Duodenal mucosa (tissue), 2 donors: ENCODE measurements at regions not wholly inside any gene's neighbourhood (a gene's known extent, or its start where the extent isn't known, plus 50 kb on each side); places are given as distances from the start of the nearest gene placed in this dataset.

Experiments
- H3K27ac ChIP-seq: one replicate; pipeline ENCODE4 v1.7.0; 2013; ENCODE audit warnings: low read depth, low read length
- H3K27me3 ChIP-seq, 2 donors: one replicate each; pipeline ENCODE4 v1.7.0; 2013; ENCODE audit warnings: low read length in 2 of 2, control low read depth in 1 of 2; ENCODE audit not compliant: insufficient read depth in 2 of 2, control insufficient read depth in 1 of 2
- H3K36me3 ChIP-seq, 2 donors: one replicate each; pipeline ENCODE4 v1.7.0; 2013; ENCODE audit warnings: low read length in 2 of 2, control low read depth in 1 of 2; ENCODE audit not compliant: insufficient read depth in 2 of 2, control insufficient read depth in 1 of 2
- H3K4me1 ChIP-seq, 2 donors: one replicate each; pipeline ENCODE4 v1.7.0; 2013; ENCODE audit warnings: low read length in 2 of 2, control low read depth in 1 of 2; ENCODE audit not compliant: insufficient read depth in 2 of 2, control insufficient read depth in 1 of 2
- H3K4me3 ChIP-seq, 2 donors: one replicate each; pipeline ENCODE4 v1.7.0; 2013; ENCODE audit warnings: low read length in 2 of 2, low read depth in 1 of 2
- H3K9ac ChIP-seq, 2 donors: one replicate each; pipeline ENCODE4 v1.7.0; 2013; ENCODE audit warnings: low read length in 2 of 2, low read depth in 1 of 2
- H3K9me3 ChIP-seq, 2 donors: one replicate each; pipeline ENCODE4 v1.7.0; 2013; ENCODE audit warnings: low read length in 2 of 2, control low read depth in 1 of 2; ENCODE audit not compliant: control insufficient read depth in 1 of 2

DNA sequence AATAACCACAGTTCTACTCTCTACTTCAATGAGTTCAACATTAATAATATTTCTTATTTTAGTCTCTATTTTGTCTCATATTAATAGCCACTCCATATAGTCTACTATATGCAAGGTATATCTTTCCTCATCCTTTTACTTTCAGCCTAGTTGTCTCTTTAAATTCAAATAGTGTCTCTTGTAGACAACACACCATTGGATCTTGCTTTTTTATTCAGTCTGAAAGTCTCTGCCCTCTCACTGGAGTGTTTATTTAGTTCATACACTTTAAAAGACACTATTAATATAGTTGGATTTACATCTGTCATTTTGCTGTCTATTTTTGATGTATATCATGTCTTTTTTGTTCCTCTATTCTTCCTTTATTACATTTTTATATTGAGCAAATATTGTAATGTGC lies 103.5 kb downstream of the RFPL4B start:
- Histone ChIP-seq H3K27ac (no peak overlapping the region), H3K9ac (no peak overlapping the region), H3K36me3 (no peaks in the 10 kb centered on the region), H3K4me3 (no peak overlapping the region), H3K9me3 (no peaks in the 10 kb centered on the region), H3K27me3 (no peaks in the 10 kb centered on the region), H3K4me1 (no peaks in the 10 kb centered on the region)

- Histone ChIP-seq H3K9me3 (no peaks in the 10 kb centered on the region), H3K27ac (no peak overlapping the region), H3K9ac (no peak overlapping the region), H3K36me3 (no peaks in the 10 kb centered on the region), H3K4me3 (no peak overlapping the region), H3K27me3 (no peaks in the 10 kb centered on the region), H3K4me1 (no peaks in the 10 kb centered on the region)
Observed at GRCh38 chr6:112457886-112458285, 110.8 kb downstream of the RFPL4B start.

DNA sequence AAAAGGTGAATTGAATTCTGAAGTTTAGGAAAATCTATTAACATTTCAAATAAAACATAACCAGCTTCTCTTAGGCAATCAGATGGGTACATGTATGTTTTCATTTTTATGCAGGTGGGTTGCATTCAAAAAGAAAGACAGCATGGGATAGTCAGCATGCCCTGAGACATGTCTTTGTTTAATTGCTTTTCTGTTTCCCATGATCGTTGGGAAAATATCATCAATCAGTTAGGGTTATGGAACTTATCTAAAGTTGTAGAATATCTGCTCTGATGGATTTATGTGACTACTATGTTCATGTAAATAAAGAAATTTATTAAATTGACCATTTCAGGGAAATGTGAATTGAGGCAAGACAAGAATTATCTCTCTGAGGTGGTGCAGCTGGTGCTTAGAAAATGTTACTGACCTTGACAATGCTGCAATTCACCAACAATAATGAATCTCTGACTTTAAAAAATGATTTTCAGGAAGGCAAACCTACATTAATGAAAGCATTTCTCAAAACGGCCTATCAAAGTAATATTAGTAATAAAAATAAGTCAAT lies 112.7 kb downstream of the RFPL4B start:
- Histone ChIP-seq H3K9me3 (no peaks in the 10 kb centered on the region), H3K4me3 (no peak overlapping the region), H3K27me3 (no peaks in the 10 kb centered on the region), H3K9ac (no peak overlapping the region), H3K36me3 (no peaks in the 10 kb centered on the region), H3K27ac (no peak overlapping the region), H3K4me1 (no peaks in the 10 kb centered on the region)

- H3K9me3 ChIP-seq, result no peaks in the 10 kb centered on the region
- H3K4me3 ChIP-seq, result no peak overlapping the region
- H3K27ac ChIP-seq, result no peak overlapping the region
- no peak overlapping the region for H3K9ac ChIP-seq
- no peaks in the 10 kb centered on the region for H3K4me1 ChIP-seq
- no peaks in the 10 kb centered on the region for H3K36me3 ChIP-seq
- no peaks in the 10 kb centered on the region for H3K27me3 ChIP-seq
Observed at GRCh38 chr6:112464901-112465665, 118.0 kb downstream of the RFPL4B start.

DNA sequence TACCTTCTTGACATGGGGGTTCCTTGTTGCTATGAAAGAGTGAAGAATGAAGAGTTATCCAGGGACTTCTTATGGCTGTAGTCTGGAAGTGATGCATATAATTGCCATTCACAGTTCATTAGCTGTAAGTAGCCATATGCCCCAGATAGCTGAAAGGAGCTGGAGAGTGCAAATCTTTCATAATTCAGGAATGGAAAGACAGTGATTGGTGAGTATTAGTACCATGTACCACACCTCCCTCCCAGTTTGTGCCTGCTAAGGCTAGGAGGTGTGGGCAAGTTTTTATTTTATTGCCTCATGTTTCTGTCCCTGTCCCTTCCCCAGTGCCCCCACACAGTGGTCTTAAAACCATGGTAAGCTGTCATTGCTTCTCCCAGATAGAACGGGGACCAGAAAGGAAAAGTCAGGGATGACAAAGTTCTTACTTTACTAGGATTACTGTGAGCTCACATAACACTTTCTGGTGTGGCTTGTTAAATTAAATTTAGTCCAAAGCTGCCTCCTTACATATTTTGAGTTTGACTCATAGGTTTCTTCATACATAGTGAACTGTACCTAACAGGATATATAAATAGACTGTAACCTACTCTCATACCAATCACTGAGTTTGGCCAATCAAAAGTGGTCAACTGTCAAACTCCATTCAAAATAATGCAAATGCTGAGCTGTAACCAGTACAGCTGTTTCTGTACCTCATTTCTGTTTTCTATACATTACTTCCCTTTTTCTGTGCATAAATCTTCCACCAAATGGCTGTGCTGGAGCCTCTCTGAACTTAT lies 119.4 kb downstream of the RFPL4B start:
- Histone ChIP-seq H3K27me3 (no peaks in the 10 kb centered on the region), H3K36me3 (no peaks in the 10 kb centered on the region), H3K9me3 (no peaks in the 10 kb centered on the region), H3K4me1 (no peaks in the 10 kb centered on the region), H3K27ac (no peak overlapping the region), H3K4me3 (no peak overlapping the region), H3K9ac (no peak overlapping the region)

DNA sequence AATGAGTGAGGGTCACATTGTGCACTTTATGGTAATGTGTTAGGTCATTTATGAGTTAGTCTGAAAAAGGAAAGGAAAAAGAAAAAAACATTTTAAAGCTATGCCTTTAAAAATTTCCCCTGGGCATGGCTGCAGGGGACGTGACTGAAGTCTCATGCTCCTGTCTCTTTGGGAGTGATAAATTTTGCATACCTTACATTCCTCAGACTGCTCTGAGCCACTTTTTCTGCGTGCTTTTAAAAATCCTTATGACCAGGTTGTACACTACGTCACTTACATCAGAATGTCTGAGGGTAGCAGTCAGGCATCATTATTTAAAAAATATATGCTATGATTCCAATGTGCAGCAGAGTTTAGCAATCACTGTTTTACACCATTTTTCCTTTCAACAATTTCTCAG lies 121.2 kb downstream of the RFPL4B start:
- H3K36me3 ChIP-seq, result no peaks in the 10 kb centered on the region
- H3K27ac ChIP-seq, result no peak overlapping the region
- no peaks in the 10 kb centered on the region for H3K9me3 ChIP-seq
- no peak overlapping the region for H3K9ac ChIP-seq
- no peak overlapping the region for H3K4me3 ChIP-seq
- no peaks in the 10 kb centered on the region for H3K27me3 ChIP-seq
- H3K4me1 ChIP-seq, result no peaks in the 10 kb centered on the region

DNA sequence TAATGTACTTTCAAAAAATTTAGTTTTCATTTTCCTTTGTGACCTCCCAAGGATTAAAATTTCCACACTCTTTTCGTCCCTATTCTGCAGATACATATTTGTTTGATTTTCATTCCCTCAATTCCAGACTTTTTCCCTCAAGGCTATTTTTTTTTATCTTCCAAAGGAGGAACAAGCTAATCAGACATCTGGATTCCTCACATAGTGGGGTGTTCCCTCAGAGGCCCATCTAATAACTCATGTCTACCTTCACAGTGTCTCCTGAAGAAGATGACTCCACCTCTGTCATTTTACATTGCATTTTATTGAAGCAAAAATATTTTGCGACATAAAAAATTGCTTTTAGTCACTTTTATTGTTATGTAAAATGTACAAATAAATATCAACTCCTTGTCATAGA lies 122.2 kb downstream of the RFPL4B start:
- Histone ChIP-seq H3K4me1 (no peaks in the 10 kb centered on the region), H3K27ac (no peak overlapping the region), H3K9me3 (no peaks in the 10 kb centered on the region), H3K36me3 (no peaks in the 10 kb centered on the region), H3K4me3 (no peak overlapping the region), H3K27me3 (no peaks in the 10 kb centered on the region), H3K9ac (no peak overlapping the region)

DNA sequence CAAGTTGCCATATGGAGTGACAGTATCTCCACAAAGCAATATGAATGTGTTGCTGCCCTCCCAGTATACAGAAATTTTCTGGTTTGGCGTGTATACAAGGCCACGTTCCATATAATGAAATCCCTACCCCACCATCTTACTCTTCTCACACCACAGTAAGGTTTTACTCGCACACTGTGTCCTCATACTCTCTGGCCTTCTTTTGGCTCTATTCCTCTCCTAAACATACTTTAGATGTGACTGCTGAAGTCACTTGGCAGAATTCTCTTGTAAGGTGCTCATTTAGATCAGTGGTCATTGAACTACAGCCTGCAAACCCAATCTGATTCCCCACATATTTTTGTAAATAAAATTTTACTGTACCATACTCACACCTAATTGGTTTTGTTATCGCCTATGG lies 123.2 kb downstream of the RFPL4B start:
- Histone ChIP-seq H3K9ac (no peak overlapping the region), H3K4me3 (no peak overlapping the region), H3K9me3 (no peaks in the 10 kb centered on the region), H3K27me3 (no peaks in the 10 kb centered on the region), H3K36me3 (no peaks in the 10 kb centered on the region), H3K27ac (no peak overlapping the region), H3K4me1 (no peaks in the 10 kb centered on the region)

DNA sequence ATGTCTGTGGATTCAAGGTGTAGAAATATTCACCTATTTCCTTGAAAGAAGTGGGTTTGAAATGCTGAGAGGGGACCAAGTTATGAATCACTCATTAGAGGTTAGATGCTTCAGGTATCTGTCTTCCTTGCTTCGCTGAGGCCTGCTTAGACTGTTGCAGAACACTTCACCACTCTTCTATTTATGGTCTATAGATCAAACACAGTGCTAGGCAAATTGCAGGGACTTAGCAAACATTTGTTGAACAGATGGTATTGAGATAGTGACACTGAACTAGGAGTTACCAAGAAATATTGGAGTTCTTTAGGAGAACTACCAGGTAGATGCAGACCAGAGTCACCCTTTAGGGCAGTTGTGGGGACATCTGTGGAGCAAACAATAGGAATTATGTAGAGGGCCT lies 123.8 kb downstream of the RFPL4B start:
- Histone ChIP-seq H3K9me3 (no peaks in the 10 kb centered on the region), H3K4me1 (no peaks in the 10 kb centered on the region), H3K27ac (no peak overlapping the region), H3K4me3 (no peak overlapping the region), H3K9ac (no peak overlapping the region), H3K36me3 (no peaks in the 10 kb centered on the region), H3K27me3 (no peaks in the 10 kb centered on the region)

DNA sequence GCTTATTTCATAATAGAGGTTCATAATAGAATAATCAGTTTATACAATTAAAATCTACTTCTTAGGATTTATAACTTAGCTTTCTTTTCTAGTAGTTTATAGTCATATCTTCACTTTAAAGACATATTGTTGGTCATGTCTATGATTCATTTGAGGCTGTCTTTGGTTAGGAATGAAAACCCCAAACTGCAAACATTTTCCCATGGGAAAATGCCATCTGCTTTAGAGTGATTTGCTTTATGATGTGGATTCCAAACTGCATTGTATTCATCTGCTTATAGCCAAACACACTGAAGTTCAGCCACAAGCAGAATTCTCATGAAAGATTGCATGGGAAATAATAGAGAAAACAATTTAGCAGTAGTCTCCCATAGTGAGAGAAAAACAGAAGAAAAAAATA lies 128.0 kb downstream of the RFPL4B start:
- Histone ChIP-seq H3K27me3 (no peaks in the 10 kb centered on the region), H3K9ac (no peak overlapping the region), H3K4me3 (no peak overlapping the region), H3K4me1 (no peaks in the 10 kb centered on the region), H3K27ac (no peak overlapping the region), H3K9me3 (no peaks in the 10 kb centered on the region), H3K36me3 (no peaks in the 10 kb centered on the region)
